GM21825 (cell line): ENCODE measurements at regions not wholly inside any gene's neighbourhood (a gene's known extent, or its start where the extent isn't known, plus 50 kb on each side); places are given as distances from the start of the nearest gene placed in this dataset.

ENCODE experiments used
- ATAC-seq: cut with Tn5 transposase; IDR thresholded peaks from one replicate; pipeline ENCODE4 v1.9.1; 2021; ENCODE audit warnings: mild to moderate bottlenecking, moderate library complexity; ENCODE audit not compliant: unreplicated experiment

DNA sequence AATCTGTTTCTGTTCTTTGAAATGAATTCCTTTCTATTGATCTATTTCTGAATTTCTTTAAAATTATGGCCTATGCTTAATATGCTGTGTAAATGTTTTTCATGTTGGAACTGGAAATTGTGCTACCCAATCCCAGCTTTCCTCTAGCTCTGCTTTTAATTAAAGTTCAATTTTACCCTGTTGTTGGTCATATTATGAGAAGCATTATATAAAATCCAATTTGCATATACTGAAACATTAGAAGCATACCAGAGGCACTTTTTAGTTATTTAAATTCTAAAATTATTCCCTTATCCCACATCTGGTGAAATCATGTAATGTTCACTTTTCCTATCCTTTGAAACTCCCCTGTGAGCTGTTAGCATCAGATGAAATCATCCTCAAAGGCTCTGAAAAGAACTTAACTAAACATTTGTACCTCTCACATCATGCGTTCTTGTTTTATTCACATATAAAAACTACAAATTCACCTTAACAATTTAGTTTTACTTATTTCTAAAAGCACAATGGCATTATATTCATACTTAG, 160.6 kb upstream of the COL21A1 start:
- ATAC-seq = no peak

DNA sequence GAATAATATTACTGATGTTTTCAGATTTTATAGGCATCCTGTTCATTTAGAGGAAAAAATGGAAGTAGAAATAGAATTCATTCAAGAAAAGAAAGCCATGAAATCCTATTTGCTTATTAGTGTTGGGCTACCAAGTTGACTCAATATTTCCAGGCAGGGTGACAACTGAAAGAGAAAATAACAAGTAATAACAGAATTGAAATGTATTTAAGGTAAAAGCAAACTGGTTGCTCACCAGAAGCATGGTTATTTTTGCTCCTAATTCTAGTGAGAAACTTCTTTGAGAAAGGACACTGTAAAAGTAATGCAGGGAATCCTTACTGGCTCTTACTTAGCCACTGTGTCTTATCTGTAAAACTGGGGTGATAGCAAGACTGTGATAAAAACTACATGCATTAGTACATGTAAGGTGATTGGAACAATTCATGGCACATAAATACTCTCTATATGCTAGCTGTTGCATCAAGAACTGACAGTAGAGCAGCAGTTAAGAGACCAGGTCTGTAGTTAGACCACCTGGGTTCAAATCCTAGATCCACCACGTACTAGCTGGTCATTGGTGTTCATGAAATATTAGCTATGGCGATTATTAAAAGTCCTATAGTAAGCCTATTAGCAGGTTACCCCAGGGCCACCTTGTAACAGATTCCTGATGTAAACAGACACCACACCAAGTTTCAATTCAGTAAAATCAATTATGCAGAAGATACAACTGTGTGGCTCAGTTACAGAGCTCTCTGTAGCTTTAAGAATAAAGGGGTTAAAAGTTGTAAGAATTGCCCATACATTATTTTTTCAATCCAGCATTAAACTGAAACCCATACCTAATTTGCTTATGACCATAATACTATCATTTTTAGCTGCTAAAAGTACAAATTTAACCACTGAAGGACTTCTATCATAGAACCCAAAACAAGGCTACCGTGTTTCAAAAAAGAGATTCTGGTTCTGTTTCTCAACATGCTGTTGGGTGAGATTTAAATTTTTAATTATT, 159.2 kb upstream of the COL21A1 start:
- no peak for ATAC-seq

DNA sequence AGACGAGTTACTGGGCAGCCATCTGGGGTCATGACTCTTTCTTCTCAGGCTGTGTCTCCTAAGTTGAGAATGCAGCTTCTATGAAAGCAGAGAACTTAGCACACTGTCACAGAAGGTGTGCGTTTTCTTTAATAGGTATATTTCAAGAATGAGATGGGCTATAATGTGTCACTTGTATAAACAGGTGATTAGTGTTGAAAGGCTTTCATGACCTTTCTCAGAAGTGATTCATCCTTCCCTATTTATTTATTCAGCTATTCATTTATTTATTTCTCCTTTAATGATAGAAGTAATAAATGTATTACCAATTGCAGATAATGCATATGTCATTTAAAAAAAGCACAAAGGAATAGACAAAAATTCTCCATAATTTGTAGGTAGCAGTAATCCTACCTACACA, 157.2 kb upstream of the COL21A1 start:
- no peak for ATAC-seq

DNA sequence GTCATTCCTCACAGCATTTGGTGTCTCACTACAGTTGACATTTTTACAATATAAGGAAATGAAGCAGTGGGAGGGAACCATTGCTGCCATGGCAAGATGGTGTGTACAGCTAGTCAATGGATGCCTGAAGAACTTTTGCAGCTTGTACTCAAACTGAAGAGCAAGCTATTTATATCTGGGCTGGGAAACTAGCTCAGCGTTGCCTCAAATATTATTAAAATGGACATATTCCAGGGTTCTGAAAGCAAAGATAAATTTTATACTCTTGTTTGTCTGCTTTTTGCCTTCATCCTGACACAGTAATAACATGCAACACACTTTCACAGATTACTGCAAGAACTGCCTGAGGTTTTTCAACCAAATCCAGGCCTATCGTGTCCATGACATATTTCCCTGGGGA, 156.4 kb upstream of the COL21A1 start:
- no peak for ATAC-seq

DNA sequence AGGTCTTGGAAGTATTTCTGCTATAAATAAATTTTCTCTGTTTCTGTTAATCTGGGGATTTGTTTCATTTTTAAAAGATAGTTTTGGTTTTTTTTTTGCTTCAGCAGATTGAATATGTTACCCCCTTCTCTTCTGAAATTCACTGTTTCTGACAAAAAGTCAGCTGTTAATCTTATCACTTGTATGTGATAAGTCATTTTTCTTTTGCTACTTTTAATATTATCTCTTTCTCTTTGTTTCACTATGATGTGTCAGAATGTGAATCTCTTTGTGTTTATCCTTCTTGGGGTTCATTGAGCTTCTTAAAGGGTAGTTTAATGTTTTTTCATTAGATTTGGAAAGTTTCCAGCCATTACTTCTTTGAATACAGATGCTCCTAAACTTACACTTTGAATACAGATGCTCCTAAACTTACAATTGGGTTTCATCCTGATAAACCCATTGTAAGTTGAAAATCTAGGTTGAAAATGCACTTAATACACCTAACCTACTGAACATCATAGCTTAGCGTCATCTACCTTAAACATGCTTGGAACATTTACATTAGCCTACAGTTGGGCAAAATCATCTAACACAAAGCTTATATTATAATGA, 154.2 kb upstream of the COL21A1 start:
- ATAC-seq = no peak

DNA sequence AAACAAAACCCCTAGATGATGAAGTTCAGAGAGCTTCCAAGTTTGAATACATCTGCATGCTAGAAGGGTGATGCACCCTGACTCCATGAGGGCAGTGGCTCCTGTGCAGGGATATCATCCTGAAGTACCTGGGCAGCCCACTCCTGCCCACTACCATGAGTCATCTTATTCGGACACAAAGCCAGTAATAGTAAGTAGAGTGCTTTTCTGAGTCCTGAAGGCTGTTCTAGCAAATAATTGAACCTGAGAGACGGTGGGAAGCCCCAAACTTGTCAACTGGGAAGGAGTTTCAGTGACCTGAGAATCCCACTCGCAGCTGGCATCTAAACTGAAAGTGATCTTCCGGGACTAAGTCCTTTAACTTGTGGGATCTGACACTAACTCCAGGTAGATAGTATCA, 152.9 kb upstream of the COL21A1 start:
- no peak for ATAC-seq

DNA sequence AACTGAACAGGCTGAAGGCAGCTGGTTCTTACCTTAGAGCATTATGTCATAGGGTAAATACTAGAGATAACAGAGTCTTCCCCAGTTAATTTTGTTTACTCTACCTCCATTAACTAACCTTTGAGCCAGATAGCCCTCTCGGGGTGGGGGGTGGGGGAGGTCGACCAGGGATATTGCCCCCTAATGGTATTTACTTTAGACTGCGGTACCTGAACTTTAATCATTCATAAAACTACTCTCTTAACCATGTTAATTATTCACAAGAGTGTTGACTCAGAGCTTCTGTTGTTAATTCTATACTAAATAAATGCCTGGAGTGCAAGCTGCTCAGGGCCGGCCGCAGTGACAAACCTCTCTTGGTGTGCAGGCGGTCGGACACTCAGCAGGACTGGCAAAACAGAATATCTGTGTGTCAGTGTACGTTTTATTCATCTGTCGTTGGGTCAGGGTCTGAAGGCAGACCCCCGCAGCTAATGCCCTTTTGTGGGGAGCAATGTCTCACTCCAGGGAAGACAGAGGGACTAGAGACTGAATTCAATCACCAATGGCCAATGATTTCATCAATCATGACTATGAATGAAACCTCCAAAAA, 152.4 kb upstream of the COL21A1 start:
- no peak for ATAC-seq

DNA sequence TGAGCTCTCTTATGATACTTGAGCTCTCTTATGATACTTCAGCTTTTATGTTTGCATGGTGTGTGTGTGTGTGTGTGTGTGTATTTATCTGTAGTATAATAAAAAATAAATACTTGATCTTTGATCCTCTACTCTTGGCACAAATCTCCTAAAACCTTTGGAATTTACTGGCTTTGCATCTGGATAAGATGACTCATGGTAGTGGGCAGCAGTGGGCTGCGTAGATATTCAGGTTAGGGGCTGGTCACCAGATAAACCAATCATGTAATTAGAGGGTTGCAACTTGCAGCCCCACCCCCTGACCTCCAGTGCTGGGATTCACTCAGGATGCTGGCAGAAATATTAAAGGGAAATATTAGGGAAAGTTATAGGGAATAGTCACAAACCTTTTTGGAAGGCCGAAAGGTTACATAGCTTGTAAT, 151.9 kb upstream of the COL21A1 start:
- ATAC-seq = no peak

DNA sequence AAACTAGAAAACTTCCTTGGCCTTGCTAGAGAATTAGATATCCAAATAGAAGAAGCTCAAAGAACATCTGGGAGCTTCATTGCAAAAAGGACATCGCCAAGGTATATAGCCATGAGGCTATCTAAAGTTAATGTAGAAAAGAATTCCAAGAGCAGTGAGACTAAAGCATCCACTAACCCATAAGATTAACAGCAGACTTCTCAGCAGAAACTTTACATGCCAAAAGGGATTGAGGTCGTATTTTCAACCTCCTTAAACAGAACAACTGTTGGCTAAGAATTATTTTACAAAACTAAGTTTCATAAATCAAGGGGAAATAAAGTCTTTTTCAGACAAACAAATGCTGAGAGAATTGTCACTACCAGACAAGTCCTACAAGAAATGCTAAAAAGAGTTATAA, 149.1 kb upstream of the COL21A1 start:
- ATAC-seq = no peak

DNA sequence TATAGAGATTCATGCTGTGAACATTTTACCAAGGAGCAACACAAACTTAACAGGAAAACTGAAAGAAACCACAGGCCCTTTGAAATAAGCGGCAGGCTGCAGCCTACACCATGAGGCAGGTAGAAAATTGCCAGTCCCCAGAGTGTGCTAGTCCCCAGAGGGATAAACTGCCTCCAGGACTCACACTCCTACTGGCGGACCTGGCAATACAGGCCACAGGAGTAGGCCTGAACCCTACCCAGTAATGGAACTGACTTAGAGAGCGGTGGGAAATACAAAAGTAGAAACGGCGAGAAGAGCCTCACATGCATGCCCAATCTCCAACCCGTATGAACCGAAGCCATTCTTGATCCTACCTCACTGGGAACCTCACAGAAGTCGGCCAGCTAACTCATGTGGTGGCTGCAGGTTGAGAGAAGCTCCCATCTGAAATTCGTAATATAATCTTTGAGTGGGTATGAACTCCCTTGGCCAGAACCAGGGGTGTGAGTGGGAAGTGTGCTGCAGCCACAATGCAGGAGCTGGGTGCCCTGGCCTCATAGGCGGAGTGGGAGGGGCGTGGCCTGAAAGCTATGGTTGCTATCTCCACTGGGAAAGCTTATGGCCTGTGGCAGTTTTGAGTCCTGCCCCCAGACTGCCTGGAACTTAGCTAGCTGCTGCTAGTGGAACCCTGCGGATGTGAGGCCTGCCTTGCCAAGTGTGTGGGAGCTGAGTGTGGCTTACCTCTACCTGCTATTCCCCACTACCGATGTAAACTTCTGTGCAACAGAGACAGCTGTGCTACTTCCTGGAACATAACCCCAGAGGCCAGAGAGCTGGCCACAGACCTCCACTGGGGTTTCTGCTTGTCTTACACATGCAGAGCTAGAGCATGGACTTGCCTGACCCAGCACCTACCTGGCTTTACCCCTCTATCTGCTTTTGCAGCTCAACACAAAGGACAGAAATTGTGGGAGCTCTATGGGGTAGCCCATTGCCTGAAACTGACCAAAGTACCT, 146.5 kb upstream of the COL21A1 start:
- ATAC-seq = no peak

DNA sequence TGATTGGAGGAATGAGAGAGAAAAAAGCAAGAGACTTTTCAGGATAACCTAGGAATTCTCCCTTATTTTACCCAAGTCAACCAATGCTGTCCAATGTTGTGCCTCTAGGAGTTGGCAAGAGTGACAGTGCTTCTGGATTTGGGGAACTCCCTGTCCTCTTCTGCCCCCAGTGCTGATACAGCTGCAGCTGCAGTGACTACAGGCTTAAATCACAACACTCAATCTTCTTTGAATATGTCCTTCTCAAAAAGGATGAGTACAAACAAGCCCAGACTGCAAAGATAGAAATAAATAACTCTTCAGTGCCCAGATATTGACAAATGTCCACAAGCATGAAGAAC, 141.0 kb upstream of the COL21A1 start:
- ATAC-seq = no peak

DNA sequence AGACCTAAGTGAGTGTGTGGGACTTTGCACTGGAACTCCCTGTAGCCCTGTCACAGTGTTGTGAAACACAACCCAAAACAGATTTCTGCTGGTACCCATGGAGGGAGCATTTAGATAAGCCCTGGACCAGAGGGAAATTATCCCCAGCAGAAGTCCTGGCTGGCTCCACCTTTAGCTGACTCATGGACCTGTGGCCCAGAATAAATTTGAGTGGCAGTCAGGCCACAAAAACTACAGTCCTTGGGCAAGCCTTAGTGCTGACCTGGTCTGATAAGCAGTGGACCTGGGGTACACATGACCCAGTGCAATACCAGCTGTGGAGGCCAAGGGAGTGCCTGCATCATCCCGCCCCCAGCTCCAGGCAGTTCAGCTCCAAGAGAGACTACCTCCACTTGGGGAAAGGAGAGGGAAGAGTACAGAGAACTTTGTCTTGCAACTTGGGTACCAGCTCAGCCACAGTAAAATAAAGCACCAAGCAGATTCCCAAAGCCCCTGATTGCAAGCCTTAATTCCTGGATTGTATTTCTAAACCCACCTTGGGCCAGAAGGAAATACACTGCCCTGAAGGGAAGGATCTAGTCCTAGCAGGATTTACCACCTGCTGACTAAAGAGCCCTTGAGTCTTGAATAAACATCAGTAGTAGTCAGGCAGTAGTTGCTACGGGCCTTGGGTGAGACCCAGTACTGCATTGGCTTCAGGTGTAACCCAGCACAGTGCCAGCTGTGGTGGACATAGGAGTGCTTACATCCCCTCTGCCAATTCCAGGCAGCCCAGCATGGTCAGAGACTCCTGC, 140.4 kb upstream of the COL21A1 start:
- ATAC-seq = no peak

DNA sequence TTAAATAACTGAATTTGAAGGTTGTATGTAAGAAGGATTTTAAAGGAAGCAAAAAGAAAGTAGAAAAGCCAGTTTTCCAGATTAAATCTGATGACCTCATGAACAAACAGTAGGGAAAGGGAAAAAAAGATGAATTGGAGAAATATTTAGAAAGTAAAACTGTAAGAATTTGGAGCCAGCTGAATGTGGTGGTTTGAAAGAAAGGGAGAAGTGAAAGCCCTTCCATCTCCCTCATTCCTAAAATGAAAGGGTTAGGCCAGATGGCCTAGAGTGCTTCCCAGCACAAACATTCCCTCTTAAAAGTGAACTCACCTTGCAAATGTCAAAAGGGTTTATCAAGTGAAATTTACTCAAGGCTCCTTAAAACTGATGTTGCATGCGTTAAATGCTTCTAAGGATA, 139.3 kb upstream of the COL21A1 start:
- no peak for ATAC-seq

DNA sequence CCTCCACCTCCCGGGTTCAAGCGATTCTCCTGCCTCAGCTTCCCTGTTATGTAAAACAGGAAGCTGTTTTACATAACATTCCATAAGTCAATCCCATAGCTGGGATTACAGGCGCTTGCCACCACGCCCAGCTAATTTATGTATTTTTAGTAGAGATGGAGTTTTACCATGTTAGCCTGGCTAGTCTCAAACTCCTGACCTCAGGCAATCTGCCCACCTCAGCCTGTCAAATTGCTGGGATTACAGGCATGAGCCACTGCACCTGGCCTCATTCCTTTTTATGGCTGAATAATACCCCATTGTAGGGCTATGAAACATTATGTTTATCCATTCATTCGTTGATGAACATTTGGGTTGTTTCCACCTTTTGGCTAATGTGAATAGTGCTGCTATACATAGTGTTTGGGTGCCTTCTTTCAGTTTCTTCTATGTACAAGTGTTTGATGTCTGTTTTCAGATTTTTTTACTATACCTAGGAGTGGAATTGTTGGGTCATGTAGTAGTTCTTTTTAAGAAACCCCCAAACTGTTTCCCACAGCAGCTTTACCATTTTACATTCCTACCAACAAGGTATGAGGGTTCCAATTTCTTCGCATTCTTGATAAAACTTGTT, 138.7 kb upstream of the COL21A1 start:
- ATAC-seq = no peak

DNA sequence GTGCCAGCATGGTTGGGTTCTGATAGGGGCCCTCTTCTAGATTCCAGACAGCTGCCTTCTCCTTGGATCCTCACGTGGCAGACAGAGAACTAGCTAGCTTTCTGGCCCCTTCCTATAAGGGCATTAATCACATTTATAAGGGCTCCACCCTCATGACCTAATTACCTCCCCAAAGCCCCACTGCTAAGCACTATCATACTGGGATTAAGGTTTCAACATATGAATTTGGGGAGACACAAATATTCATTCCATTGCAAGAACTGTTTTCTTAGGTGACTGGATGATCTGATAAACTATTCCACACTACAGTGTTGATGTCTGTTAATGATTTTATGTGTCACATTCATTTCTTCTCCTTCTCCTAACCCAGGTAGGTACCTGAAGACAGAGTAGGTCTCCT, 135.8 kb upstream of the COL21A1 start:
- no peak for ATAC-seq

DNA sequence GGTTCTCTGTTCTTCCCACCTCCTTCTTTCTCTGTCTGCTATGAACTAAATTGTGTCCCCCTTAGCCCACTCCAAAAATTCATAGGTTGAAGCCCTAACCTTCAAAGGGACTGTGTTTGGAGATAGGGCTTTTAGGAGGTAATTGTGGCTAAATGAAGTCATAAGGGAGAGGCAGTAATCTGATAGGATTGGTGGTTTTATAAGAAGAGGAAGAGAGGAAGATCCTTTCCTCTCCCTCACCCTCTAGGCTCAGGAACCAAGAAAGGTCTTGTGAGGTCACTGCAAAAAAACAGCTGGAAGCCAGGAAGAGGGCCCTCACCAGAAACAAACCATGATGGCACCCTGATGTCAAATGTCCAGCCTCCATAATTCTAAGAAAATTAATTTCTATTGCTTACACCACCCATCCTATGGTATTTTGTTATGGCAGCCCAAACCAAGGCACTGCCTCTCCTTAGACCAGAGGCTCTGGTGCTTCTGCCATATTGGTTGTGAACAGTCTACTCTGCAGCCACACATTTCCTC, 135.1 kb upstream of the COL21A1 start:
- ATAC-seq = no peak

DNA sequence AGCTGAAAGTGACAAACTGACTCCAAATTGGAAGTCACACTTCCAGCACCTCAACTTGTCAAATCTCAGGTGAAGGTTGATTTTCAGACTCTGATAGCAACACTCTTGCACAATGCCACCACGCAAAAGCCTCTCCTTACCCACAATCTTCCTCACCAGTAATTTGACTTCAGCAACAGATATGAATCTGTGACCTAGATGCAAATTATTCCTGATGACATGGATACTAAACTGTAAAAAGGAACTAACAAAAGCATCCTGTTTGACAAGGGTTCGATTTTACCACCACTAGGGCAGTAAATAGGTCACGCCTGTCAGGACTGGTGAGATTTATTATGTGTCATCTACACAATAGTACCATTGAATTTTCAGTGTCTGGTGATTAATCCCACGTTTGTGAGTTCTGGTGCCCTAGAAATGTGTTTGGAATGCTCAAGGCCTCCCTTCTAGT, 134.4 kb upstream of the COL21A1 start:
- ATAC-seq = no peak

DNA sequence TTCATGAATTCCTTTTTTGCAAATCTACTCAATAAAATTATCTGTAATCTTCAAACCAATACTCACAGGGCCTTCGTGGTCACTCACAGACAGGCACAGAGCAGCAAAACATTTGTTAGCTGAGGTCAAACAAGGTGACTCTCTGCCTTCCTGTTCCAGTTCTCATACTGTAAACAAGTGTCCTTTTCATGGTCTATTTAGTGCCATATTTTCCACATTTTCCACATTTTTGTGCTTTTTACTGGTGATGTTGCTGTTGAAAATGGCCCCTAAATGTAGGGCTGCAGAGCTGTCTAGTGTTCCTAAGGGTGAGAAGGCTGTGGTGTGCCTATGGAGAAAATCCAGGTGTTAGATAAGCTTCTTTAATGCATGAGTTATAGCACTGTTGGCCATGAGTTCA, 133.1 kb upstream of the COL21A1 start:
- ATAC-seq = no peak

DNA sequence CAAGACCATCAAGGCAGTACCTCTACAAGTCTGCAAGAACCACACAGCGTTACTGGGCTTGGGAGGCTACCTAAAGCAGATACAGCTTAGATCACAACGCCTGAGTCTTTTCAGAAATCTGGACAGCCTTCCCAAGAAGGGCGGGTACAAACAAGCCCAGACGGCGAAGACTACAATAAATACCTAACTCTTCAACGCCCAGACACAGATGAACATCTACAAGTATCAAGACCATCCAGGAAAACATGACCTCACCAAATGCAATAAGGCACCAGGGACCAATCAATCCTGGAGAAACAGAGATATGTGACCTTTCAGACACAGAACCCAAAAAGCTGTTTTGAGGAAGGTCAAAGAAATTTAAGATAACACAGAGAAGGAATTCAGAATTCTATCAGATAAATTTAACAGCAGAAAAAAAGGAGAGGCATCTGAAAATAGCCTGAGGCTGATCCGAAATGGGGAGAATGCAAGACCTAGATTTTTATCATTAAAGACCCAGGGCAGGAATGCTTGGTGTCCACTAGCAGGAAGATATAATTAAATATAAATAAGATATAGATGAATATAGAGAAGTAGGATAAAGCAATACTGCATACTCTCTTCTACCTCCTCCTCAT, 131.7 kb upstream of the COL21A1 start:
- ATAC-seq = no peak
